Astrocyte (in vitro differentiated cells and primary cell): ENCODE measurements at regions not wholly inside any gene's neighbourhood (a gene's known extent, or its start where the extent isn't known, plus 50 kb on each side); places are given as distances from the start of the nearest gene placed in this dataset.

Experiments
- DNase-seq: peaks from one replicate; pipeline ENCODE4 v3.0.0-alpha.2; 2010; ENCODE audit warnings: low read depth
- FAIRE-seq: peaks from 2 replicates; lab custom pipeline; 2011; peaks lifted over from hg19 to GRCh38; lab: Jason Lieb, UNC
- H2AFZ ChIP-seq: 2 replicates; pipeline ENCODE4 v1.6.0; 2012; ENCODE audit warnings: low read depth, low read length, inconsistent platforms
- H3K27ac ChIP-seq: 2 replicates; pipeline ENCODE4 v1.5.1; 2011; ENCODE audit warnings: low read depth, low read length, inconsistent platforms
- H3K27me3 ChIP-seq: 2 replicates; pipeline ENCODE4 v1.6.0; 2011; ENCODE audit warnings: low read length, inconsistent platforms; ENCODE audit not compliant: insufficient read depth
- H3K36me3 ChIP-seq: 2 replicates; pipeline ENCODE4 v1.5.1; 2011; ENCODE audit warnings: low read length, inconsistent platforms; ENCODE audit not compliant: insufficient read depth
- H3K4me1 ChIP-seq: 2 replicates; pipeline ENCODE4 v1.5.1; 2011; ENCODE audit warnings: low read length, inconsistent platforms; ENCODE audit not compliant: insufficient read depth
- H3K4me2 ChIP-seq: 2 replicates; pipeline ENCODE4 v1.6.0; 2012; ENCODE audit warnings: low read length, inconsistent platforms
- H3K4me3 ChIP-seq: 2 replicates; pipeline ENCODE4 v1.5.1; 2011; ENCODE audit warnings: low read depth, mild to moderate bottlenecking, low read length, inconsistent platforms; ENCODE audit not compliant: insufficient read depth
- H3K79me2 ChIP-seq: 2 replicates; pipeline ENCODE4 v1.6.0; 2012; ENCODE audit warnings: mild to moderate bottlenecking, low read length, inconsistent platforms; ENCODE audit not compliant: insufficient read depth
- H3K9ac ChIP-seq: 2 replicates; pipeline ENCODE4 v1.6.0; 2012; ENCODE audit warnings: mild to moderate bottlenecking, low read length, inconsistent platforms
- H3K9me3 ChIP-seq: 2 replicates; pipeline ENCODE4 v1.5.1; 2012; ENCODE audit warnings: low read depth, mild to moderate bottlenecking, low read length, inconsistent platforms; ENCODE audit not compliant: insufficient read depth
- H4K20me1 ChIP-seq: 2 replicates; pipeline ENCODE4 v1.6.0; 2012; ENCODE audit warnings: low read length, inconsistent platforms; ENCODE audit not compliant: insufficient read depth
- H3K27ac Mint-ChIP-seq: one replicate; pipeline ENCODE4 v1.8.0; 2021; ENCODE audit warnings: mild to moderate bottlenecking, mixed read lengths; ENCODE audit not compliant: unreplicated experiment
- H3K27me3 Mint-ChIP-seq: one replicate; pipeline ENCODE4 v1.8.0; 2021; ENCODE audit warnings: low read depth, mixed read lengths; ENCODE audit not compliant: unreplicated experiment
- H3K36me3 Mint-ChIP-seq: one replicate; pipeline ENCODE4 v1.8.0; 2021; ENCODE audit warnings: low read depth, mixed read lengths; ENCODE audit not compliant: unreplicated experiment
- H3K4me1 Mint-ChIP-seq: one replicate; pipeline ENCODE4 v1.8.0; 2021; ENCODE audit warnings: low read depth, mixed read lengths; ENCODE audit not compliant: unreplicated experiment
- H3K4me3 Mint-ChIP-seq: one replicate; pipeline ENCODE4 v1.8.0; 2021; ENCODE audit warnings: mild to moderate bottlenecking, moderate library complexity, mixed read lengths; ENCODE audit not compliant: unreplicated experiment
- H3K9me3 Mint-ChIP-seq: one replicate; pipeline ENCODE4 v1.8.0; 2021; ENCODE audit warnings: mild to moderate bottlenecking, mixed read lengths; ENCODE audit not compliant: unreplicated experiment
- EZH2 ChIP-seq: IDR thresholded peaks from 2 replicates; pipeline ENCODE4 v1.6.1; 2012; ENCODE audit warnings: mild to moderate bottlenecking, low read length, inconsistent platforms; ENCODE audit not compliant: insufficient read depth
- TF ChIP-seq, protein P1 (sequence below): IDR thresholded peaks from 2 replicates; pipeline ENCODE4 v1.5.1; 2011; ENCODE audit warnings: low read depth, mild to moderate bottlenecking, inconsistent platforms, low read length, moderate library complexity; ENCODE audit not compliant: insufficient read depth

DNA sequence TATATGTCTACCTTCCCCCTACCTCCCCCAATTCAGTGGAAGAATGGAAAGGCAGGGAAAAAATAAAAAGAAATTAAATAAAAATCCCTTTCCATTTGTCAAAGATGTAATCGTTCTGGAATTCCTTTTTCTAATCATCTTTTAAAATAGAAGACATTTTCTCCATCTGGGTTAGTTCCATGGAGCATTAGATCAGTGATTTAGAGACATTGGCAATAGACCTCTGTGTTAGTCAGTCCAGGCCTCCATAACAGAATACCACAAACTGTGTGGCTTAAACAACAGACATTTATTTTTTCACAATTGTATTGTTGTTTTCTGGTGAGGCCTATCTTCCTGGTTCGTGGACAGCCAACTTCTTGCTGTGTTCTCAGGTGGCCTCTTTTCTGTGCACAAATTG lies 516.6 kb upstream of the DAB2 start:
- H3K4me1 Mint-ChIP-seq: no peaks in the 10 kb centered on the region
- H2AFZ ChIP-seq: no peak overlapping the region
- no peaks in the 10 kb centered on the region for H3K79me2 ChIP-seq
- no peaks in the 10 kb centered on the region for H3K4me1 ChIP-seq
- H3K4me3 ChIP-seq: no peak overlapping the region
- no peaks in the 10 kb centered on the region for H3K36me3 Mint-ChIP-seq
- no peak for TF ChIP-seq EZH2
- TF ChIP-seq, protein P1, sequence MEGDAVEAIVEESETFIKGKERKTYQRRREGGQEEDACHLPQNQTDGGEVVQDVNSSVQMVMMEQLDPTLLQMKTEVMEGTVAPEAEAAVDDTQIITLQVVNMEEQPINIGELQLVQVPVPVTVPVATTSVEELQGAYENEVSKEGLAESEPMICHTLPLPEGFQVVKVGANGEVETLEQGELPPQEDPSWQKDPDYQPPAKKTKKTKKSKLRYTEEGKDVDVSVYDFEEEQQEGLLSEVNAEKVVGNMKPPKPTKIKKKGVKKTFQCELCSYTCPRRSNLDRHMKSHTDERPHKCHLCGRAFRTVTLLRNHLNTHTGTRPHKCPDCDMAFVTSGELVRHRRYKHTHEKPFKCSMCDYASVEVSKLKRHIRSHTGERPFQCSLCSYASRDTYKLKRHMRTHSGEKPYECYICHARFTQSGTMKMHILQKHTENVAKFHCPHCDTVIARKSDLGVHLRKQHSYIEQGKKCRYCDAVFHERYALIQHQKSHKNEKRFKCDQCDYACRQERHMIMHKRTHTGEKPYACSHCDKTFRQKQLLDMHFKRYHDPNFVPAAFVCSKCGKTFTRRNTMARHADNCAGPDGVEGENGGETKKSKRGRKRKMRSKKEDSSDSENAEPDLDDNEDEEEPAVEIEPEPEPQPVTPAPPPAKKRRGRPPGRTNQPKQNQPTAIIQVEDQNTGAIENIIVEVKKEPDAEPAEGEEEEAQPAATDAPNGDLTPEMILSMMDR: no peak
- FAIRE-seq (no peak), DNase-seq (no peak)
- H3K27ac ChIP-seq: no peak overlapping the region
- no peaks in the 10 kb centered on the region for H3K27me3 ChIP-seq
- no peak overlapping the region for H3K4me3 Mint-ChIP-seq
- H3K27ac Mint-ChIP-seq: no peak overlapping the region
- no peaks in the 10 kb centered on the region for H3K9me3 Mint-ChIP-seq
- H3K4me2 ChIP-seq: no peak overlapping the region
- H3K27me3 Mint-ChIP-seq: no peaks in the 10 kb centered on the region
- H3K9me3 ChIP-seq: no peaks in the 10 kb centered on the region
- no peaks in the 10 kb centered on the region for H3K36me3 ChIP-seq
- H3K9ac ChIP-seq: no peak overlapping the region
- H4K20me1 ChIP-seq: no peaks in the 10 kb centered on the region

DNA sequence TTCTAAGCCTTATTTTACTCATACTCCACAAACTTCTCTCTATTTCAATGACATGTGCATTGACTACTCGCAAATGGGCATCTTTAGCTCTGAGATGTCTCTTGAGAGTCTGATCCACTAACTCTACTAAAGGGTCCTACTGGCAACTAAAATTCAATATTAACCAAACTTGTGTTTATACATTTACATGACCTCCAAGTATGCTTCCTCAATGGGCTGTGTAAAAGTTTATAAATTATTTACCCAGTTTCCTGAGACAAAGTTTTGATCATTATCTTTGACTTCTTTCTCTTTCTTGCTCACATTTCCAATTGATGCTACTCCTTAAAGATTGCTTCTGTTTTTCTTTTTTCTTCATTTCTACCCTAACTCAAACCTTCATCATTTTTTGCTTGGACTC lies 510.1 kb upstream of the DAB2 start:
- no peak for FAIRE-seq
- H3K27ac Mint-ChIP-seq: no peak overlapping the region
- no peaks in the 10 kb centered on the region for H3K36me3 ChIP-seq

DNA sequence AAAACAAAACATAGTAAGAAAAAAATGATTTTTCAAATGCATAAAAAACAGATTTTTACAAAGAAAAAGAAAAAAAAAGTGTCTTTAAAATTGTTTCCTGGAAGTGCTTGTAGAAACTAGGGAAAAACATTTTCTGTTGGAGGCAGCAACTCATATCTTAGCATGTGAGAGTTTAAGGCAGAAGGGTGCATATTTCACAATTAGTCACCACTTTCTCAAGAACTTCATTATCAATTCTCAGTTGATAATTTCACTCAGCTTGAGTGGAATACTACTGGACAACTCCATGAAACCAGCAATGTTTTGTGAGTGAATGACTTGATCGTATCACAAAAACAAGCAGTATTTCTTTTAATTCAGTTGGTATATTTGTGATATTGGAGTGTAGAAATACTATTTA lies 508.3 kb upstream of the DAB2 start:
- Histone ChIP-seq H4K20me1 (no peaks in the 10 kb centered on the region), H3K4me3 (no peak overlapping the region), H3K9ac (no peak overlapping the region), H2AFZ (no peak overlapping the region), H3K27me3 (no peaks in the 10 kb centered on the region), H3K36me3 (no peaks in the 10 kb centered on the region), H3K27ac (no peak overlapping the region), H3K9me3 (no peaks in the 10 kb centered on the region), H3K79me2 (no peaks in the 10 kb centered on the region), H3K4me2 (no peak overlapping the region), H3K4me1 (no peaks in the 10 kb centered on the region)
- Mint-ChIP-seq H3K4me3 (no peak overlapping the region), H3K4me1 (peaks cover 3% of the 10 kb centered on the region), H3K36me3 (no peaks in the 10 kb centered on the region), H3K27ac (no peak overlapping the region), H3K9me3 (peaks cover 3% of the 10 kb centered on the region), H3K27me3 (peaks cover 3% of the 10 kb centered on the region)
- DNase-seq (no peak), FAIRE-seq (no peak)
- TF ChIP-seq, protein P1: no peak
- TF ChIP-seq EZH2: no peak

More for the DNA sequence above, 510.1 kb upstream of the DAB2 start:
- Histone ChIP-seq H3K79me2 (no peaks in the 10 kb centered on the region), H4K20me1 (no peaks in the 10 kb centered on the region), H3K4me1 (no peaks in the 10 kb centered on the region), H2AFZ (no peak overlapping the region), H3K27ac (no peak overlapping the region), H3K27me3 (no peaks in the 10 kb centered on the region), H3K9ac (no peak overlapping the region), H3K4me2 (no peak overlapping the region), H3K9me3 (no peaks in the 10 kb centered on the region), H3K4me3 (no peak overlapping the region)
- H3K27me3 Mint-ChIP-seq: peaks cover 2% of the 10 kb centered on the region
- no peaks in the 10 kb centered on the region for H3K9me3 Mint-ChIP-seq
- no peak overlapping the region for H3K4me3 Mint-ChIP-seq
- DNase-seq: no peak
- no peak for TF ChIP-seq EZH2
- TF ChIP-seq, protein P1: no peak
- no peaks in the 10 kb centered on the region for H3K4me1 Mint-ChIP-seq
- no peaks in the 10 kb centered on the region for H3K36me3 Mint-ChIP-seq
